Uterus (tissue), 2 donors: ENCODE measurements at regions not wholly inside any gene's neighbourhood (a gene's known extent, or its start where the extent isn't known, plus 50 kb on each side); places are given as distances from the start of the nearest gene placed in this dataset.

Source experiments
- CTCF ChIP-seq, 4 experiments: fragments of 200-600 bp in 2 of 4; fragments of 450-650 bp in 2 of 4; sonication (generic) in 2 of 4; IDR thresholded peaks; one replicate each; pipeline ENCODE4 v1.5.1; 2016 to 2019; ENCODE audit warnings: antibody characterized with exemption in 4 of 4, mild to moderate bottlenecking in 2 of 4, moderate library complexity in 1 of 4
- POLR2A ChIP-seq, 2 donors: fragments of 450-650 bp; IDR thresholded peaks; one replicate each; pipeline ENCODE4 v1.6.1; 2016; ENCODE audit warnings: antibody characterized with exemption in 2 of 2, mild to moderate bottlenecking in 1 of 2, moderate library complexity in 1 of 2

- TF ChIP-seq POLR2A (IDR thresholded peaks at IDR 0.05): no peak
- TF ChIP-seq CTCF (IDR thresholded peaks at IDR 0.05): no peak
Observed at GRCh38 chr5:6900247-6901227, 187.3 kb downstream of the TENT4A start.
